ENCODE measurements at regions not wholly inside any gene's neighbourhood (a gene's known extent, or its start where the extent isn't known, plus 50 kb on each side); places are given as distances from the start of the nearest gene placed in this dataset.

GRCh38 chr12:24739106-24739779 is 209.7 kb downstream of the BCAT1 start:
- Histone ChIP-seq H3K4me2 (ENCODE audit: low read length) (no peak overlapping the region), H3K9ac (no peak overlapping the region), H3K4me3 (ENCODE audit: low read depth, low read length) (no peak overlapping the region), H2AFZ (no peak overlapping the region), H3K27me3 (ENCODE audit: control insufficient read depth, insufficient read depth, low read length) (no peaks in the 10 kb centered on the region), H3K9me3 (ENCODE audit: control insufficient read depth, low read length) (no peaks in the 10 kb centered on the region), H3K4me1 (no peaks in the 10 kb centered on the region), H3K27ac (no peak overlapping the region), H3K36me3 (ENCODE audit: control insufficient read depth, insufficient read depth, low read length) (no peaks in the 10 kb centered on the region), H3K79me2 (no peaks in the 10 kb centered on the region)
- TF ChIP-seq, protein P1, sequence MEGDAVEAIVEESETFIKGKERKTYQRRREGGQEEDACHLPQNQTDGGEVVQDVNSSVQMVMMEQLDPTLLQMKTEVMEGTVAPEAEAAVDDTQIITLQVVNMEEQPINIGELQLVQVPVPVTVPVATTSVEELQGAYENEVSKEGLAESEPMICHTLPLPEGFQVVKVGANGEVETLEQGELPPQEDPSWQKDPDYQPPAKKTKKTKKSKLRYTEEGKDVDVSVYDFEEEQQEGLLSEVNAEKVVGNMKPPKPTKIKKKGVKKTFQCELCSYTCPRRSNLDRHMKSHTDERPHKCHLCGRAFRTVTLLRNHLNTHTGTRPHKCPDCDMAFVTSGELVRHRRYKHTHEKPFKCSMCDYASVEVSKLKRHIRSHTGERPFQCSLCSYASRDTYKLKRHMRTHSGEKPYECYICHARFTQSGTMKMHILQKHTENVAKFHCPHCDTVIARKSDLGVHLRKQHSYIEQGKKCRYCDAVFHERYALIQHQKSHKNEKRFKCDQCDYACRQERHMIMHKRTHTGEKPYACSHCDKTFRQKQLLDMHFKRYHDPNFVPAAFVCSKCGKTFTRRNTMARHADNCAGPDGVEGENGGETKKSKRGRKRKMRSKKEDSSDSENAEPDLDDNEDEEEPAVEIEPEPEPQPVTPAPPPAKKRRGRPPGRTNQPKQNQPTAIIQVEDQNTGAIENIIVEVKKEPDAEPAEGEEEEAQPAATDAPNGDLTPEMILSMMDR (IDR thresholded peaks at IDR 0.05): no peak

DNA sequence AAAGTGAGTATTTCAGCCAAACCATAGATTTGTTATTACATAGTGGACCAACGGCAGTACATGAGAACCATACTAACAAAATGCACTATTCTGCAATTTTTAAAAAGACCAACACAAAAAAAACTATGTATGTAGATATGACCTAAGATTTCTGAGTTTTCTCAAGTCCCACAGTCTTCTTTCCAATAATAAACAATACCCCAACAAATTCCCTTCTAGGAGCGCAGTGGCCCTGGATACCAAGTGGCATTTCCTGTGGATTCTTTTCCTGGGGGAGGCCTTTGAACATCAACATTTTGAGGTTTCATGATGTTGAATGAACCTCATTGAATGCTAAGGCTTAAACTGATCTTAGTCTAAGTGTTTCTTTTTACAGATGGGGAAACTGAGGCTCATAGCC is 210.5 kb downstream of the BCAT1 start:
- H3K27ac ChIP-seq: no peak overlapping the region
- H3K79me2 ChIP-seq: no peaks in the 10 kb centered on the region
- no peak overlapping the region for H2AFZ ChIP-seq
- no peak overlapping the region for H3K4me2 ChIP-seq (ENCODE audit: low read length)
- TF ChIP-seq, protein P1 (IDR thresholded peaks at IDR 0.05): no peak
- no peaks in the 10 kb centered on the region for H3K9me3 ChIP-seq (ENCODE audit: control insufficient read depth, low read length)
- H3K36me3 ChIP-seq (ENCODE audit: control insufficient read depth, insufficient read depth, low read length): no peaks in the 10 kb centered on the region
- no peak overlapping the region for H3K9ac ChIP-seq
- H3K27me3 ChIP-seq (ENCODE audit: control insufficient read depth, insufficient read depth, low read length): no peaks in the 10 kb centered on the region
- no peak overlapping the region for H3K4me3 ChIP-seq (ENCODE audit: low read depth, low read length)
- no peaks in the 10 kb centered on the region for H3K4me1 ChIP-seq

DNA sequence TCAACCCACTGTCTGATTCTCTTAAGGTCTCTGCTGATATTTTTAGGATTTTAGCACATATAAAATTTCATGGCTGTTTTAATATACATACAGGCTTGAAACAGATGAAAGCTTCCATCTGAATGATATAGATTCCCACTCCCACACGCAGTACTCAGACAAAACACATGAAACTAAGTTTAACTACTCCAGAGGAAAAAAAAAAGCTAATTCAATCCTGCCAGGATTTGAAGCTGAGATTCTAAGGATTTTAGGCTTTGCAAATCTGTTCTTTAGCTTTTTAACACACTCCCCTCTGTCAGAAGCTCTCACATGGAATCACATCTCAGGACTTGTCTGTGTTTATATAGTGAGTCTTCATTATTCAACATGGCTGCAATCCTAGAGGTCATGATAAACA is 217.3 kb downstream of the BCAT1 start:
- no peaks in the 10 kb centered on the region for H3K4me1 ChIP-seq
- no peak overlapping the region for H3K4me3 ChIP-seq (ENCODE audit: low read depth, low read length)
- no peaks in the 10 kb centered on the region for H3K36me3 ChIP-seq (ENCODE audit: control insufficient read depth, insufficient read depth, low read length)
- no peak overlapping the region for H2AFZ ChIP-seq
- no peak overlapping the region for H3K27ac ChIP-seq
- H3K79me2 ChIP-seq: no peaks in the 10 kb centered on the region
- TF ChIP-seq, protein P1 (IDR thresholded peaks at IDR 0.05): no peak
- H3K27me3 ChIP-seq (ENCODE audit: control insufficient read depth, insufficient read depth, low read length): no peaks in the 10 kb centered on the region
- H3K9ac ChIP-seq: no peak overlapping the region
- no peak overlapping the region for H3K4me2 ChIP-seq (ENCODE audit: low read length)
- H3K9me3 ChIP-seq (ENCODE audit: control insufficient read depth, low read length): no peaks in the 10 kb centered on the region

GRCh38 chr12:24730489-24730896 is 218.4 kb downstream of the BCAT1 start:
- no peaks in the 10 kb centered on the region for H3K79me2 ChIP-seq
- no peaks in the 10 kb centered on the region for H3K9me3 ChIP-seq (ENCODE audit: control insufficient read depth, low read length)
- H3K4me1 ChIP-seq: no peaks in the 10 kb centered on the region
- H3K4me2 ChIP-seq (ENCODE audit: low read length): no peak overlapping the region
- no peak overlapping the region for H3K27ac ChIP-seq
- H3K4me3 ChIP-seq (ENCODE audit: low read depth, low read length): no peak overlapping the region
- TF ChIP-seq, protein P1 (IDR thresholded peaks at IDR 0.05): no peak
- no peaks in the 10 kb centered on the region for H3K36me3 ChIP-seq (ENCODE audit: control insufficient read depth, insufficient read depth, low read length)
- no peaks in the 10 kb centered on the region for H3K27me3 ChIP-seq (ENCODE audit: control insufficient read depth, insufficient read depth, low read length)
- H3K9ac ChIP-seq: no peak overlapping the region
- H2AFZ ChIP-seq: no peak overlapping the region

DNA sequence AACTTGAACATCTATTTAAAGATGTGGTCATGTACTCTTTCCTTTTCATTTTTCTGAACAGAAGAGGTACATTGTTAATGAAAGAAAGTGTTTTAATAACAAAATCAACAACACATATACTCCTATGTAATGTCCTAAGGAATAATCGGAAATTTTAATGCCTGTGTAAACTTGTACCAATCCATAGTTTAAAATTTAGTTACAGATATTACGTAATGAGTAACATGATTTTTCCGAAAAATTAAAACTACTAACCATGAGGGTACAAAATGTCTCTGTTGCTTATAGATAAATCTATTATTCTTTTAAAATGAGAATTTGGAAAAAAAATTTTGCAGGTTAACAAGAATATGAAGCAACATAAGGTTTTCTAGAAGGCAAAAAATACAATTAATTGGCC is 220.1 kb downstream of the BCAT1 start:
- Histone ChIP-seq H3K4me3 (ENCODE audit: low read depth, low read length) (no peak overlapping the region), H3K79me2 (no peaks in the 10 kb centered on the region), H3K36me3 (ENCODE audit: control insufficient read depth, insufficient read depth, low read length) (no peaks in the 10 kb centered on the region), H3K27me3 (ENCODE audit: control insufficient read depth, insufficient read depth, low read length) (no peaks in the 10 kb centered on the region), H3K9me3 (ENCODE audit: control insufficient read depth, low read length) (no peaks in the 10 kb centered on the region), H3K27ac (no peak overlapping the region), H3K4me1 (no peaks in the 10 kb centered on the region), H3K4me2 (ENCODE audit: low read length) (no peak overlapping the region), H3K9ac (no peak overlapping the region), H2AFZ (no peak overlapping the region)
- TF ChIP-seq, protein P1 (IDR thresholded peaks at IDR 0.05): no peak
